HepG2 (cell line): ENCODE measurements at regions not wholly inside any gene's neighbourhood (a gene's known extent, or its start where the extent isn't known, plus 50 kb on each side); places are given as distances from the start of the nearest gene placed in this dataset.
A peak's percentile ranks its signal among the peaks of the same experiment; 100 is the strongest.

Experiments used
- ATAC-seq: fragments of 200-7000 bp; cut with Tn5 transposase; 3 replicates; pipeline ENCODE4 v1.9.1; 2020; ENCODE audit warnings: mild to moderate bottlenecking, moderate library complexity
- BruUV-seq: library from RNA; stranded (reverse); fragments of 400-500 nt; replicated peaks from 2 replicates; lab custom pipeline; 2021; lab: Mats Ljungman, UMichigan
- CTCF ChIA-PET: fragments of 300-600 bp; formaldehyde crosslinking; extraction: SDS; loops from one replicate; lab custom pipeline; 2021; ENCODE audit warnings: low total read pairs, inconsistent platforms, low intra/inter-chr PET ratio; lab: Yijun Ruan, JAX
- POLR2A ChIA-PET: fragments of 350-600 bp; sonication (Branson Sonifier 250); formaldehyde crosslinking; loops from one replicate; lab custom pipeline; 2020; ENCODE audit warnings: antibody characterized with exemption, inconsistent platforms; lab: Yijun Ruan, JAX
- DNase-seq: peaks from one replicate; pipeline ENCODE4 v3.0.0-alpha.2; 2015; ENCODE audit warnings: low spot score
- FAIRE-seq: peaks from 3 replicates; lab custom pipeline; 2011; peaks lifted over from hg19 to GRCh38; lab: Jason Lieb, UNC
- H2AFZ ChIP-seq: one replicate; pipeline ENCODE4 v1.6.1; 2011; ENCODE audit warnings: low read length, inconsistent platforms
- H3K27ac ChIP-seq: fragments of 300-600 bp; 3 replicates; pipeline ENCODE4 v1.8.0; 2011; ENCODE audit warnings: mixed run types, mild to moderate bottlenecking, mixed read lengths, low read length, inconsistent platforms; ENCODE audit not compliant: insufficient read depth; ENCODE audit errors: extremely low read length
- H3K27me3 ChIP-seq, 2 experiments: fragments of 200-600 bp in 1 of 2; 2 replicates in 1 of 2; 3 replicates in 1 of 2; pipeline versions ENCODE4 v1.6.0 to v1.8.0; 2011; ENCODE audit warnings: low read length in 2 of 2, mild to moderate bottlenecking in 2 of 2, moderate library complexity in 2 of 2, inconsistent platforms in 1 of 2; ENCODE audit not compliant: insufficient read depth in 2 of 2, control insufficient read depth in 1 of 2
- H3K36me3 ChIP-seq, 2 experiments: fragments of 200-600 bp in 1 of 2; replicated peaks in 1 of 2; 2 replicates in 1 of 2; 3 replicates in 1 of 2; pipeline versions ENCODE4 v1.5.1 to v1.8.0; 2011; ENCODE audit warnings: low read length in 2 of 2, inconsistent platforms in 1 of 2; ENCODE audit not compliant: insufficient read depth in 2 of 2, control insufficient read depth in 1 of 2
- H3K4me1 ChIP-seq: 2 replicates; pipeline ENCODE4 v1.5.1; 2012; ENCODE audit warnings: low read length, inconsistent platforms; ENCODE audit not compliant: insufficient read depth
- H3K4me2 ChIP-seq: 2 replicates; pipeline ENCODE4 v1.6.0; 2011; ENCODE audit warnings: low read depth, low read length, inconsistent platforms
- H3K4me3 ChIP-seq, 3 experiments: fragments of 200-600 bp in 1 of 3; sonication (generic), shearing (Covaris generic) in 1 of 3; replicated peaks in 1 of 3; 2 replicates each; pipeline ENCODE4 v1.5.1; 2011 to 2016; ENCODE audit warnings: low read length in 3 of 3, inconsistent platforms in 2 of 3, low read depth in 2 of 3, mild to moderate bottlenecking in 2 of 3, control low read depth in 1 of 3, mixed read lengths in 1 of 3; ENCODE audit not compliant: insufficient read depth in 1 of 3
- H3K79me2 ChIP-seq: one replicate; pipeline ENCODE4 v1.6.1; 2011; ENCODE audit warnings: low read length, inconsistent platforms; ENCODE audit not compliant: insufficient read depth
- H3K9ac ChIP-seq: 2 replicates; pipeline ENCODE4 v1.6.0; 2011; ENCODE audit warnings: mild to moderate bottlenecking, low read depth, low read length, inconsistent platforms; ENCODE audit not compliant: insufficient read depth
- H3K9me3 ChIP-seq: 2 replicates; pipeline ENCODE4 v1.5.1; 2012; ENCODE audit warnings: mild to moderate bottlenecking, low read length
- H4K20me1 ChIP-seq: 2 replicates; pipeline ENCODE4 v1.6.0; 2011; ENCODE audit warnings: inconsistent platforms, mild to moderate bottlenecking, low read length, moderate library complexity; ENCODE audit not compliant: insufficient read depth
- ARID2 ChIP-seq: sonication (generic); formaldehyde crosslinking; IDR thresholded peaks from 2 replicates; pipeline ENCODE4 v1.8.1; 2022; ENCODE audit warnings: mild to moderate bottlenecking, missing genetic modification reagents, borderline replicate concordance
- MAFK ChIP-seq, 2 experiments: IDR thresholded peaks in 1 of 2; conservative IDR thresholded peaks in 1 of 2; 2 replicates each; pipeline ENCODE4 v1.6.1; 2011; ENCODE audit warnings: improper control_type of control experiment in 2 of 2, low read length in 2 of 2
- RBFOX2 ChIP-seq: fragments of 200-400 bp; formaldehyde crosslinking; IDR thresholded peaks from 2 replicates; pipeline ENCODE4 v1.6.1; 2017; ENCODE audit warnings: low read depth, mild to moderate bottlenecking, low read length
- RCOR2 ChIP-seq: IDR thresholded peaks from 2 replicates; pipeline ENCODE4 v1.6.1; 2016; ENCODE audit warnings: missing biosample characterization, missing genetic modification reagents
- SIN3A ChIP-seq: IDR thresholded peaks from 2 replicates; pipeline ENCODE4 v1.6.1; 2011; ENCODE audit warnings: low read depth, mild to moderate bottlenecking, control low read depth, low read length, borderline replicate concordance
- WGBS: methylation state at CpG from one replicate; pipeline ENCODE4 v1.1.6; 2017; ENCODE audit warnings: low lambda C conversion rate; 5-methylcytosine and 5-hydroxymethylcytosine counted together
- in situ Hi-C: cut with HindIII; loops from 2 replicates; pipeline ENCODE4 v1.10.0; 2017; ENCODE audit warnings: low pct_unique_long_range_greater_than_20kb; ENCODE audit not compliant: extremely low pct_ligation_motif_present
- intact Hi-C: fragments of 100-400 bp; cut with micrococcal nuclease; formaldehyde crosslinking; loops from one replicate; pipeline ENCODE4 v1.10.0; 2022; ENCODE audit not compliant: unreplicated experiment
- TF ChIP-seq, protein P1 (sequence below): sonication (generic); formaldehyde crosslinking; IDR thresholded peaks from 2 replicates; pipeline ENCODE4 v1.9.0; 2021; ENCODE audit warnings: missing genetic modification reagents, mild to moderate bottlenecking, borderline replicate concordance
- TF ChIP-seq, protein P2 (sequence below): sonication (generic); formaldehyde crosslinking; IDR thresholded peaks from 2 replicates; pipeline ENCODE4 v1.8.0; 2022; ENCODE audit warnings: low read depth, missing genetic modification reagents
- TF ChIP-seq, protein P3 (sequence below): sonication (generic); formaldehyde crosslinking; IDR thresholded peaks from 2 replicates; pipeline ENCODE4 v1.5.0; 2020; ENCODE audit warnings: mild to moderate bottlenecking, low read depth, missing genetic modification reagents, borderline replicate concordance
- TF ChIP-seq, protein P4 (sequence below): IDR thresholded peaks from 2 replicates; pipeline ENCODE4 v1.4.0; 2020; ENCODE audit warnings: mild to moderate bottlenecking, missing genetic modification reagents

DNA sequence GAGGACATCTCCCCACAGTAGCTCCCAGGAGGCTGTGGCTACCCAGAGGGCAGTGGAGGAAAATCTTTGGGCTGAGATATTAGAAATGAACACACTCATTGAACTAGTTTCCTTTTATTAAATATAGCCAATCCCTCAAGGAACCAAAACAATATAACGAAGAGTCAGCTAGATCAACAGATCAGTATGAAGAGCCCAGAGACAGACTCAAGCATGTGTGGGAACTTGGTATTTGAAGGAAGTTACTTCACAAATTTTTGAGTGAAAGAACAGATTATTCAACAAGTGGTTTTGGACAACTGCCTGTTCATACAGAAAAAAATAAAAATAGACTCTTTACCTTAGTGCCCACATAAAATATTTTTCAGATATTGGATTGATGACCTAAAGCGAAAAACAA is 183.6 kb upstream of the PMFBP1 start:
- 93% methylated on average over 2 of the region's 2 CpGs for WGBS
- POLR2A ChIA-PET: no interaction called here

DNA sequence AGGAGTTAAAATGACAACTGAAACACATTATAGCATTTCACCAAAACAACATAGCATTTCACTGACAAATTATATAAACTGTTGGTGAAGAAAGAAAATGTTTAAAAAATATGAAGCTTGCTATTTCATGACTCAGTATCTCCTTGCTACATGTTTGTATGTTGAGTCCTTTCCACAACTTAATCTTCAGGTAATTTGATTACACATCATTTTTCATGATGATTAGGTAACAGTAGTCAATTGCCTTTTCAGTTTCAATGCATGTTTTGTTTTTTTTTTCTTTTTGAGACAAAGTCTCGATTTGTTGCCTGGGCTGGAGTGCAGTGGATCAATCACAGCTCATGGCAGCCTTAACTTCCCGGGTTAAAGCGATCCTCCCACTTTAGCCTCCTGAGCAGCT is 177.8 kb upstream of the PMFBP1 start:
- no peaks in the 10 kb centered on the region for H3K9me3 ChIP-seq
- in situ Hi-C loops: no loop called here
- no peak overlapping the region for H3K27ac ChIP-seq
- no peaks in the 10 kb centered on the region for H3K27me3 ChIP-seq
- no peaks in the 10 kb centered on the region for H3K4me1 ChIP-seq
- H3K4me2 ChIP-seq: no peak overlapping the region
- POLR2A ChIA-PET: no interaction called here
- no TSS peak for BruUV-seq
- peaks cover 1 to 3% of the 10 kb centered on the region in 2 experiments; a peak in 1 of 5 replicates for H3K36me3 ChIP-seq
- no peaks in the 10 kb centered on the region for H3K79me2 ChIP-seq
- FAIRE-seq (no peak), DNase-seq (no peak), ATAC-seq (no peak)
- 80% methylated on average over 3 of the region's 3 CpGs for WGBS
- CTCF ChIA-PET: no interaction called here
- no peaks in the 10 kb centered on the region for H4K20me1 ChIP-seq
- intact Hi-C loops: no loop called here
- no peak overlapping the region for H3K4me3 ChIP-seq
- no peak overlapping the region for H2AFZ ChIP-seq
- no peak overlapping the region for H3K9ac ChIP-seq
- TF ChIP-seq, protein P1, sequence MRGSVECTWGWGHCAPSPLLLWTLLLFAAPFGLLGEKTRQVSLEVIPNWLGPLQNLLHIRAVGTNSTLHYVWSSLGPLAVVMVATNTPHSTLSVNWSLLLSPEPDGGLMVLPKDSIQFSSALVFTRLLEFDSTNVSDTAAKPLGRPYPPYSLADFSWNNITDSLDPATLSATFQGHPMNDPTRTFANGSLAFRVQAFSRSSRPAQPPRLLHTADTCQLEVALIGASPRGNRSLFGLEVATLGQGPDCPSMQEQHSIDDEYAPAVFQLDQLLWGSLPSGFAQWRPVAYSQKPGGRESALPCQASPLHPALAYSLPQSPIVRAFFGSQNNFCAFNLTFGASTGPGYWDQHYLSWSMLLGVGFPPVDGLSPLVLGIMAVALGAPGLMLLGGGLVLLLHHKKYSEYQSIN (CRISPR knock-in tag): no peak
- TF ChIP-seq SIN3A: no peak
- TF ChIP-seq, protein P2, sequence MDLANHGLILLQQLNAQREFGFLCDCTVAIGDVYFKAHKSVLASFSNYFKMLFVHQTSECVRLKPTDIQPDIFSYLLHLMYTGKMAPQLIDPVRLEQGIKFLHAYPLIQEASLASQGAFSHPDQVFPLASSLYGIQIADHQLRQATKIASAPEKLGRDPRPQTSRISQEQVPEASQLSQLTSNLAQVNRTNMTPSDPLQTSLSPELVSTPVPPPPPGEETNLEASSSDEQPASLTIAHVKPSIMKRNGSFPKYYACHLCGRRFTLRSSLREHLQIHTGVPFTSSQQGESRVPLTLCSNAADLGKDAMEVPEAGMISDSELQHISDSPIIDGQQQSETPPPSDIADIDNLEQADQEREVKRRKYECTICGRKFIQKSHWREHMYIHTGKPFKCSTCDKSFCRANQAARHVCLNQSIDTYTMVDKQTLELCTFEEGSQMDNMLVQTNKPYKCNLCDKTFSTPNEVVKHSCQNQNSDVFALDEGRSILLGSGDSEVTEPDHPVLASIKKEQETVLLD: no peak
- TF ChIP-seq, protein P3, sequence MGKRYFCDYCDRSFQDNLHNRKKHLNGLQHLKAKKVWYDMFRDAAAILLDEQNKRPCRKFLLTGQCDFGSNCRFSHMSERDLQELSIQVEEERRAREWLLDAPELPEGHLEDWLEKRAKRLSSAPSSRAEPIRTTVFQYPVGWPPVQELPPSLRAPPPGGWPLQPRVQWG: no peak
- no peak for TF ChIP-seq RBFOX2
- TF ChIP-seq MAFK (conservative IDR thresholded peaks at IDR 0.05 in 1 of 2, IDR thresholded peaks at IDR 0.05 in 1 of 2; ENCODE audit: low read length in 2 of 2): peak; percentile 74 to 77
- TF ChIP-seq ARID2 (CRISPR knock-in tag): no peak
- TF ChIP-seq RCOR2 (CRISPR knock-in tag): no peak

More for the DNA sequence above, 183.6 kb upstream of the PMFBP1 start:
- Histone ChIP-seq H3K27me3 (no peaks in the 10 kb centered on the region), H3K4me2 (no peak overlapping the region), H2AFZ (no peak overlapping the region), H3K79me2 (no peaks in the 10 kb centered on the region), H3K9me3 (no peaks in the 10 kb centered on the region), H3K4me1 (no peaks in the 10 kb centered on the region), H3K36me3 (no peaks in the 10 kb centered on the region), H4K20me1 (no peaks in the 10 kb centered on the region), H3K4me3 (no peak overlapping the region), H3K9ac (no peak overlapping the region), H3K27ac (no peak overlapping the region)
- no peak for FAIRE-seq
- BruUV-seq: no TSS peak
- DNase-seq: no peak
- CTCF ChIA-PET: no interaction called here
- intact Hi-C loops (no loop called here), in situ Hi-C loops (no loop called here)
- no peak for ATAC-seq
- TF ChIP-seq, protein P4, sequence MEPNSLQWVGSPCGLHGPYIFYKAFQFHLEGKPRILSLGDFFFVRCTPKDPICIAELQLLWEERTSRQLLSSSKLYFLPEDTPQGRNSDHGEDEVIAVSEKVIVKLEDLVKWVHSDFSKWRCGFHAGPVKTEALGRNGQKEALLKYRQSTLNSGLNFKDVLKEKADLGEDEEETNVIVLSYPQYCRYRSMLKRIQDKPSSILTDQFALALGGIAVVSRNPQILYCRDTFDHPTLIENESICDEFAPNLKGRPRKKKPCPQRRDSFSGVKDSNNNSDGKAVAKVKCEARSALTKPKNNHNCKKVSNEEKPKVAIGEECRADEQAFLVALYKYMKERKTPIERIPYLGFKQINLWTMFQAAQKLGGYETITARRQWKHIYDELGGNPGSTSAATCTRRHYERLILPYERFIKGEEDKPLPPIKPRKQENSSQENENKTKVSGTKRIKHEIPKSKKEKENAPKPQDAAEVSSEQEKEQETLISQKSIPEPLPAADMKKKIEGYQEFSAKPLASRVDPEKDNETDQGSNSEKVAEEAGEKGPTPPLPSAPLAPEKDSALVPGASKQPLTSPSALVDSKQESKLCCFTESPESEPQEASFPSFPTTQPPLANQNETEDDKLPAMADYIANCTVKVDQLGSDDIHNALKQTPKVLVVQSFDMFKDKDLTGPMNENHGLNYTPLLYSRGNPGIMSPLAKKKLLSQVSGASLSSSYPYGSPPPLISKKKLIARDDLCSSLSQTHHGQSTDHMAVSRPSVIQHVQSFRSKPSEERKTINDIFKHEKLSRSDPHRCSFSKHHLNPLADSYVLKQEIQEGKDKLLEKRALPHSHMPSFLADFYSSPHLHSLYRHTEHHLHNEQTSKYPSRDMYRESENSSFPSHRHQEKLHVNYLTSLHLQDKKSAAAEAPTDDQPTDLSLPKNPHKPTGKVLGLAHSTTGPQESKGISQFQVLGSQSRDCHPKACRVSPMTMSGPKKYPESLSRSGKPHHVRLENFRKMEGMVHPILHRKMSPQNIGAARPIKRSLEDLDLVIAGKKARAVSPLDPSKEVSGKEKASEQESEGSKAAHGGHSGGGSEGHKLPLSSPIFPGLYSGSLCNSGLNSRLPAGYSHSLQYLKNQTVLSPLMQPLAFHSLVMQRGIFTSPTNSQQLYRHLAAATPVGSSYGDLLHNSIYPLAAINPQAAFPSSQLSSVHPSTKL (CRISPR knock-in tag): no peak
